Uterus (tissue), 3 donors: ENCODE measurements at regions not wholly inside any gene's neighbourhood (a gene's known extent, or its start where the extent isn't known, plus 50 kb on each side); places are given as distances from the start of the nearest gene placed in this dataset.

ENCODE experiments used
- DNase-seq, 2 donors: peaks; one replicate each; pipeline ENCODE4 v3.0.0-alpha.2; 2019 to 2020
- H3K27ac ChIP-seq, 2 donors: fragments of 200-600 bp; sonication (generic); 1 replicate in 1 of 2; 2 replicates in 1 of 2; pipeline ENCODE4 v1.5.1; 2016 to 2018
- H3K27me3 ChIP-seq, 2 donors: fragments of 200-600 bp; sonication (generic); one replicate each; pipeline ENCODE4 v1.5.1; 2018 to 2019; ENCODE audit warnings: control low read depth in 1 of 2
- H3K36me3 ChIP-seq, 2 donors: fragments of 200-600 bp; sonication (generic); one replicate each; pipeline ENCODE4 v1.5.1; 2019; ENCODE audit warnings: control low read depth in 1 of 2
- H3K4me1 ChIP-seq, 2 donors: fragments of 200-600 bp; sonication (generic); one replicate each; pipeline ENCODE4 v1.5.1; 2018 to 2019; ENCODE audit warnings: control low read depth in 1 of 2
- H3K4me3 ChIP-seq, 2 donors: fragments of 200-600 bp; sonication (generic); 1 replicate in 1 of 2; 2 replicates in 1 of 2; pipeline ENCODE4 v1.5.1; 2018 to 2019; ENCODE audit warnings: mild to moderate bottlenecking in 1 of 2
- H3K9me3 ChIP-seq, 2 donors: fragments of 200-600 bp; sonication (generic); one replicate each; pipeline ENCODE4 v1.5.1; 2019; ENCODE audit warnings: control low read depth in 1 of 2
- CTCF ChIP-seq, 4 experiments: fragments of 200-600 bp in 2 of 4; fragments of 450-650 bp in 2 of 4; sonication (generic) in 2 of 4; IDR thresholded peaks; one replicate each; pipeline ENCODE4 v1.5.1; 2016 to 2019; ENCODE audit warnings: antibody characterized with exemption in 4 of 4, mild to moderate bottlenecking in 2 of 4, moderate library complexity in 1 of 4
- POLR2A ChIP-seq, 2 donors: fragments of 450-650 bp; IDR thresholded peaks; one replicate each; pipeline ENCODE4 v1.6.1; 2016; ENCODE audit warnings: antibody characterized with exemption in 2 of 2, mild to moderate bottlenecking in 1 of 2, moderate library complexity in 1 of 2
- intact Hi-C: fragments of 100-400 bp; cut with DNase I; formaldehyde crosslinking; loops from one replicate; pipeline ENCODE4 v1.15.1; 2023; ENCODE audit warnings: low total_unique reads
- donor health status: DM: yes; HTN: yes; CAD: no.

- intact Hi-C loops: no loop called here
- Histone ChIP-seq H3K27me3 (no peaks in the 10 kb centered on the region), H3K4me1 (no peaks in the 10 kb centered on the region), H3K27ac (no peak overlapping the region), H3K36me3 (no peaks in the 10 kb centered on the region), H3K9me3 (no peaks in the 10 kb centered on the region), H3K4me3 (no peak overlapping the region)
- no peak for TF ChIP-seq CTCF (IDR thresholded peaks at IDR 0.05)
- no peak for TF ChIP-seq POLR2A (IDR thresholded peaks at IDR 0.05)
- DNase-seq: no peak
Observed at GRCh38 chr16:80104401-80104800, 436.4 kb upstream of the DYNLRB2 start.

DNA sequence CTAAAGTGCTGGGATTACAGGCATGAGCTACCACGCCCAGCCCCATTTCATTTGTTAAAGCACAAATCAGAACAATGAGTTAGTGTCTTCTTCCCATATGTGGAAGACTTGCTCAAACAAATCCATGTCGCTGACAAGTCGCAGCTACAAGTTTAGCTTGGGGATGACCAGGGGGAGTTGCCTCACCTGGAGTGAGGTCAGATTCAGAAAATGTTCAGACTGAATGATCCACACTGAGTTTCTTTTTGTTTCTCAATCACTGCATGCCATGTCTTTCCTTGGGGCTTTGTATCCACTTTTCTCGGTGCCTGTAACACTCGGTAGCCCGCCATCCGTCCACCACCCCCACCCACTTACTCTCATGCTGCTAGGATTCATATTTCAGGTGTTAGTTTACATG, 437.3 kb upstream of the DYNLRB2 start:
- H3K4me3 ChIP-seq: no peak overlapping the region
- DNase-seq: no peak
- H3K4me1 ChIP-seq: no peaks in the 10 kb centered on the region
- H3K27me3 ChIP-seq: no peaks in the 10 kb centered on the region
- intact Hi-C loops: no loop called here
- H3K36me3 ChIP-seq: no peaks in the 10 kb centered on the region
- no peaks in the 10 kb centered on the region for H3K9me3 ChIP-seq
- no peak for TF ChIP-seq CTCF (IDR thresholded peaks at IDR 0.05)
- H3K27ac ChIP-seq: no peak overlapping the region

- Histone ChIP-seq H3K9me3 (no peaks in the 10 kb centered on the region), H3K27me3 (no peaks in the 10 kb centered on the region), H3K27ac (no peak overlapping the region), H3K4me3 (no peak overlapping the region), H3K4me1 (no peaks in the 10 kb centered on the region), H3K36me3 (no peaks in the 10 kb centered on the region)
- TF ChIP-seq POLR2A (IDR thresholded peaks at IDR 0.05) (no peak), CTCF (IDR thresholded peaks at IDR 0.05) (no peak)
- intact Hi-C loops: no loop called here
- DNase-seq: no peak
Observed at GRCh38 chr16:80100846-80101451, 439.8 kb upstream of the DYNLRB2 start.

GRCh38 chr16:80100186-80100585, 440.6 kb upstream of the DYNLRB2 start:
- no peaks in the 10 kb centered on the region for H3K4me1 ChIP-seq
- no peak for TF ChIP-seq CTCF (IDR thresholded peaks at IDR 0.05)
- no peak for TF ChIP-seq POLR2A (IDR thresholded peaks at IDR 0.05)
- intact Hi-C loops: no loop called here
- no peak overlapping the region for H3K27ac ChIP-seq
- no peaks in the 10 kb centered on the region for H3K27me3 ChIP-seq
- no peak for DNase-seq
- no peak overlapping the region for H3K4me3 ChIP-seq
- H3K36me3 ChIP-seq: no peaks in the 10 kb centered on the region
- H3K9me3 ChIP-seq: no peaks in the 10 kb centered on the region

- Histone ChIP-seq H3K36me3 (no peaks in the 10 kb centered on the region), H3K4me3 (no peak overlapping the region), H3K9me3 (no peaks in the 10 kb centered on the region), H3K27ac (no peak overlapping the region), H3K27me3 (no peaks in the 10 kb centered on the region), H3K4me1 (no peaks in the 10 kb centered on the region)
- TF ChIP-seq CTCF (IDR thresholded peaks at IDR 0.05): no peak
- no peak for TF ChIP-seq POLR2A (IDR thresholded peaks at IDR 0.05)
- intact Hi-C loops: no loop called here
- no peak for DNase-seq
Observed at GRCh38 chr16:80097098-80097497, 443.7 kb upstream of the DYNLRB2 start.
